ENCODE measurements at regions not wholly inside any gene's neighbourhood (a gene's known extent, or its start where the extent isn't known, plus 50 kb on each side); places are given as distances from the start of the nearest gene placed in this dataset.

DNA sequence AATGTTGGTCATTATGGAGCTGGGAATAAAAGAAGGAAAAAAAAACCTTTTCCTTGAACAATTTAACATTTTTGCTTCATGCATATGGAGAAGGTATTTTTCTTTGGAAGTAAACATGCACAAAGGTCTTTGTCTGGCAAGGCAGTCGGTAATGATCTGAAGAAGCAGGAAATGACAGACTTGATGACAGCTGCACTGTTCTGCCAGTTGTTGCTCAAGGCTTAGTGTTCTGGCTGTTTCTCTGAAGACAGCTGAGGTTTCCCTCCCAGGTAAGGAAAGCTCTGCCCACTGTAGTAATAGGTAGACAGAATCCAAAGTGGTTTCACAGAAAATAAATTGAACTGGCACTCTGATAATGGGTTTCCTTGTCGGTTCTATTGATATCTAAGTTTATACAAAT, 308.4 kb upstream of the GCFC2 start:
- TF ChIP-seq, protein P1, sequence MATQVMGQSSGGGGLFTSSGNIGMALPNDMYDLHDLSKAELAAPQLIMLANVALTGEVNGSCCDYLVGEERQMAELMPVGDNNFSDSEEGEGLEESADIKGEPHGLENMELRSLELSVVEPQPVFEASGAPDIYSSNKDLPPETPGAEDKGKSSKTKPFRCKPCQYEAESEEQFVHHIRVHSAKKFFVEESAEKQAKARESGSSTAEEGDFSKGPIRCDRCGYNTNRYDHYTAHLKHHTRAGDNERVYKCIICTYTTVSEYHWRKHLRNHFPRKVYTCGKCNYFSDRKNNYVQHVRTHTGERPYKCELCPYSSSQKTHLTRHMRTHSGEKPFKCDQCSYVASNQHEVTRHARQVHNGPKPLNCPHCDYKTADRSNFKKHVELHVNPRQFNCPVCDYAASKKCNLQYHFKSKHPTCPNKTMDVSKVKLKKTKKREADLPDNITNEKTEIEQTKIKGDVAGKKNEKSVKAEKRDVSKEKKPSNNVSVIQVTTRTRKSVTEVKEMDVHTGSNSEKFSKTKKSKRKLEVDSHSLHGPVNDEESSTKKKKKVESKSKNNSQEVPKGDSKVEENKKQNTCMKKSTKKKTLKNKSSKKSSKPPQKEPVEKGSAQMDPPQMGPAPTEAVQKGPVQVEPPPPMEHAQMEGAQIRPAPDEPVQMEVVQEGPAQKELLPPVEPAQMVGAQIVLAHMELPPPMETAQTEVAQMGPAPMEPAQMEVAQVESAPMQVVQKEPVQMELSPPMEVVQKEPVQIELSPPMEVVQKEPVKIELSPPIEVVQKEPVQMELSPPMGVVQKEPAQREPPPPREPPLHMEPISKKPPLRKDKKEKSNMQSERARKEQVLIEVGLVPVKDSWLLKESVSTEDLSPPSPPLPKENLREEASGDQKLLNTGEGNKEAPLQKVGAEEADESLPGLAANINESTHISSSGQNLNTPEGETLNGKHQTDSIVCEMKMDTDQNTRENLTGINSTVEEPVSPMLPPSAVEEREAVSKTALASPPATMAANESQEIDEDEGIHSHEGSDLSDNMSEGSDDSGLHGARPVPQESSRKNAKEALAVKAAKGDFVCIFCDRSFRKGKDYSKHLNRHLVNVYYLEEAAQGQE (IDR thresholded peaks at IDR 0.05; ENCODE audit: low read depth, low read length): no peak
- TF ChIP-seq RAD21 (IDR thresholded peaks at IDR 0.05; ENCODE audit: low read length) (no peak), SMC3 (IDR thresholded peaks at IDR 0.05; ENCODE audit: low read depth, low read length) (no peak), SIN3A (IDR thresholded peaks at IDR 0.05; ENCODE audit: borderline replicate concordance, low read depth, low read length) (no peak), POLR2AphosphoS5 (IDR thresholded peaks at IDR 0.05; ENCODE audit: low read depth, low read length) (no peak)
- TF ChIP-seq, protein P2, sequence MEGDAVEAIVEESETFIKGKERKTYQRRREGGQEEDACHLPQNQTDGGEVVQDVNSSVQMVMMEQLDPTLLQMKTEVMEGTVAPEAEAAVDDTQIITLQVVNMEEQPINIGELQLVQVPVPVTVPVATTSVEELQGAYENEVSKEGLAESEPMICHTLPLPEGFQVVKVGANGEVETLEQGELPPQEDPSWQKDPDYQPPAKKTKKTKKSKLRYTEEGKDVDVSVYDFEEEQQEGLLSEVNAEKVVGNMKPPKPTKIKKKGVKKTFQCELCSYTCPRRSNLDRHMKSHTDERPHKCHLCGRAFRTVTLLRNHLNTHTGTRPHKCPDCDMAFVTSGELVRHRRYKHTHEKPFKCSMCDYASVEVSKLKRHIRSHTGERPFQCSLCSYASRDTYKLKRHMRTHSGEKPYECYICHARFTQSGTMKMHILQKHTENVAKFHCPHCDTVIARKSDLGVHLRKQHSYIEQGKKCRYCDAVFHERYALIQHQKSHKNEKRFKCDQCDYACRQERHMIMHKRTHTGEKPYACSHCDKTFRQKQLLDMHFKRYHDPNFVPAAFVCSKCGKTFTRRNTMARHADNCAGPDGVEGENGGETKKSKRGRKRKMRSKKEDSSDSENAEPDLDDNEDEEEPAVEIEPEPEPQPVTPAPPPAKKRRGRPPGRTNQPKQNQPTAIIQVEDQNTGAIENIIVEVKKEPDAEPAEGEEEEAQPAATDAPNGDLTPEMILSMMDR (IDR thresholded peaks at IDR 0.05): no peak
